ENCODE measurements at regions not wholly inside any gene's neighbourhood (a gene's known extent, or its start where the extent isn't known, plus 50 kb on each side); places are given as distances from the start of the nearest gene placed in this dataset.
A peak's percentile ranks its signal among the peaks of the same experiment; 100 is the strongest.

- no peak overlapping the region for H2BK20ac ChIP-seq (ENCODE audit: low read depth, low read length, poor library complexity, severe bottlenecking)
- no peak overlapping the region for H3K23ac ChIP-seq (ENCODE audit: insufficient read length, low read depth, low read length)
- no peaks in the 10 kb centered on the region for H3K9me3 ChIP-seq (ENCODE audit: control insufficient read depth, low read depth, low read length)
- H4K20me1 ChIP-seq (ENCODE audit: control insufficient read depth, insufficient read depth, insufficient read length), result no peaks in the 10 kb centered on the region
- Mint-ChIP-seq H3K4me3 (no peak overlapping the region), H3K27ac (0 out of 7 replicates have a peak overlapping the region, but pooled peaks of 1 of the 3 experiments have one; percentile 64), H3K9me3 (no peaks in the 10 kb centered on the region; a peak in 1 of 5 replicates), H3K27me3 (ENCODE audit: low read depth) (no peaks in the 10 kb centered on the region), H3K36me3 (ENCODE audit: insufficient read depth in 1 of 3, low read depth in 3 of 3) (peaks cover 0 to 8% (median 0%) of the 10 kb centered on the region in 3 experiments; a peak in 1 of 7 replicates), H3K4me1 (peaks cover 13 to 16% of the 10 kb centered on the region in 2 experiments)
- H3K4ac ChIP-seq (ENCODE audit: low read depth, low read length), result no peak overlapping the region
- no peak overlapping the region for H3K9ac ChIP-seq (ENCODE audit: extremely low read depth, insufficient read length, low read length)
- no peak overlapping the region for H4K91ac ChIP-seq (ENCODE audit: insufficient read length, low read depth, low read length)
- WGBS (ENCODE audit: extremely low coverage, insufficient read length, low lambda C conversion rate), result no CpG with 5 or more reads among the region's 6 CpGs
- no peaks in the 10 kb centered on the region for H3K79me1 ChIP-seq (ENCODE audit: insufficient read depth, low read depth, low read length, poor library complexity, severe bottlenecking)
- no peak overlapping the region for H2AK5ac ChIP-seq (ENCODE audit: insufficient read length, low read length)
- no peak for DNase-seq
- H3K27ac ChIP-seq (ENCODE audit: insufficient read length, low read depth, low read length), result no peak overlapping the region
- H3K79me2 ChIP-seq (ENCODE audit: insufficient read depth, low read length), result no peaks in the 10 kb centered on the region
- H2BK5ac ChIP-seq (ENCODE audit: insufficient read length, low read length), result no peak overlapping the region
- no peak overlapping the region for H2BK120ac ChIP-seq (ENCODE audit: low read depth, low read length, poor library complexity, severe bottlenecking)
- peaks cover 4% of the 10 kb centered on the region; the same call in 1 of the 2 replicates for H3K4me1 ChIP-seq (ENCODE audit: insufficient read depth, low read length)
- peaks cover 2% of the 10 kb centered on the region for H3K23me2 ChIP-seq (ENCODE audit: insufficient read length, low read depth, low read length, poor library complexity, severe bottlenecking)
- TF ChIP-seq, protein P1, sequence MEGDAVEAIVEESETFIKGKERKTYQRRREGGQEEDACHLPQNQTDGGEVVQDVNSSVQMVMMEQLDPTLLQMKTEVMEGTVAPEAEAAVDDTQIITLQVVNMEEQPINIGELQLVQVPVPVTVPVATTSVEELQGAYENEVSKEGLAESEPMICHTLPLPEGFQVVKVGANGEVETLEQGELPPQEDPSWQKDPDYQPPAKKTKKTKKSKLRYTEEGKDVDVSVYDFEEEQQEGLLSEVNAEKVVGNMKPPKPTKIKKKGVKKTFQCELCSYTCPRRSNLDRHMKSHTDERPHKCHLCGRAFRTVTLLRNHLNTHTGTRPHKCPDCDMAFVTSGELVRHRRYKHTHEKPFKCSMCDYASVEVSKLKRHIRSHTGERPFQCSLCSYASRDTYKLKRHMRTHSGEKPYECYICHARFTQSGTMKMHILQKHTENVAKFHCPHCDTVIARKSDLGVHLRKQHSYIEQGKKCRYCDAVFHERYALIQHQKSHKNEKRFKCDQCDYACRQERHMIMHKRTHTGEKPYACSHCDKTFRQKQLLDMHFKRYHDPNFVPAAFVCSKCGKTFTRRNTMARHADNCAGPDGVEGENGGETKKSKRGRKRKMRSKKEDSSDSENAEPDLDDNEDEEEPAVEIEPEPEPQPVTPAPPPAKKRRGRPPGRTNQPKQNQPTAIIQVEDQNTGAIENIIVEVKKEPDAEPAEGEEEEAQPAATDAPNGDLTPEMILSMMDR (conservative IDR thresholded peaks at IDR 0.05), result no peak
- no peak overlapping the region for H3K18ac ChIP-seq (ENCODE audit: insufficient read length, low read depth, low read length)
- no peaks in the 10 kb centered on the region for H3K27me3 ChIP-seq (ENCODE audit: insufficient read depth, low read length)
- H4K5ac ChIP-seq (ENCODE audit: insufficient read length, low read depth, low read length), result no peak overlapping the region
- no peak overlapping the region for H2BK12ac ChIP-seq (ENCODE audit: insufficient read length, low read depth, low read length)
- H3T11ph ChIP-seq (ENCODE audit: low read length), result no peak overlapping the region
- H3K4me2 ChIP-seq (ENCODE audit: insufficient read depth, insufficient read length, low read length), result no peak overlapping the region
- no peak overlapping the region for H3K56ac ChIP-seq (ENCODE audit: insufficient read length, low read depth, low read length)
- H2BK15ac ChIP-seq (ENCODE audit: low read depth, low read length), result 0 out of 2 replicates have a peak overlapping the region, but pooled peaks have one; percentile 26
- no peak overlapping the region for H4K8ac ChIP-seq (replicated peaks; ENCODE audit: insufficient read length, low read depth, low read length)
- no peak overlapping the region for H3K14ac ChIP-seq (ENCODE audit: insufficient read depth, low read length)
- no peak overlapping the region for H2AFZ ChIP-seq (ENCODE audit: low read length)
These were observed 220.2 kb downstream of the SHQ1 start for GRCh38 chr3:72628065-72628464.

All from H9 (cell line).